GM18861 (cell line): ENCODE measurements at regions not wholly inside any gene's neighbourhood (a gene's known extent, or its start where the extent isn't known, plus 50 kb on each side); places are given as distances from the start of the nearest gene placed in this dataset.

Experiments
- ATAC-seq: cut with Tn5 transposase; IDR thresholded peaks from one replicate; pipeline ENCODE4 v1.9.1; 2021; ENCODE audit not compliant: unreplicated experiment

DNA sequence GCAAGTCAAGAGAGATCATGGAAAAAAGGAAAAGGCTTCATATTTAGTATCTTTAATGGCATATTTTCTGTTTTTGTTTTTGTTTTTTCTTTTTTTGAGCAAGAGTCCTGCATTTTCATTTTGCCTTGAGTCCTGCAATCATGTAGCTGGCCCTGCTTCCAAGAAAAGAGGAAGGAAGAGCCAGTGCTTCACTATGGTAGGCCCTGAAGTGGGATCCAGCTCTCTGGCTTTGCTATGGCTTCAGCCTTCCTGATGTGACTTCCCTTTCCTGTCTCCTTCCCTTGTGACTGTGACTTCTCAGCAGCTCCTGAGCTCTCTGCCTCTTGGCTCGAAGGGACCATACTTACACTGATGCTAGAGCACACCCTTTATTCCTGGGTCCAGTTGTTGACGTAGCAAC lies 512.3 kb downstream of the INHBA start:
- no peak for ATAC-seq

- ATAC-seq = no peak
Measured at GRCh38 chr7:41189866-41190265, 513.0 kb downstream of the INHBA start.

DNA sequence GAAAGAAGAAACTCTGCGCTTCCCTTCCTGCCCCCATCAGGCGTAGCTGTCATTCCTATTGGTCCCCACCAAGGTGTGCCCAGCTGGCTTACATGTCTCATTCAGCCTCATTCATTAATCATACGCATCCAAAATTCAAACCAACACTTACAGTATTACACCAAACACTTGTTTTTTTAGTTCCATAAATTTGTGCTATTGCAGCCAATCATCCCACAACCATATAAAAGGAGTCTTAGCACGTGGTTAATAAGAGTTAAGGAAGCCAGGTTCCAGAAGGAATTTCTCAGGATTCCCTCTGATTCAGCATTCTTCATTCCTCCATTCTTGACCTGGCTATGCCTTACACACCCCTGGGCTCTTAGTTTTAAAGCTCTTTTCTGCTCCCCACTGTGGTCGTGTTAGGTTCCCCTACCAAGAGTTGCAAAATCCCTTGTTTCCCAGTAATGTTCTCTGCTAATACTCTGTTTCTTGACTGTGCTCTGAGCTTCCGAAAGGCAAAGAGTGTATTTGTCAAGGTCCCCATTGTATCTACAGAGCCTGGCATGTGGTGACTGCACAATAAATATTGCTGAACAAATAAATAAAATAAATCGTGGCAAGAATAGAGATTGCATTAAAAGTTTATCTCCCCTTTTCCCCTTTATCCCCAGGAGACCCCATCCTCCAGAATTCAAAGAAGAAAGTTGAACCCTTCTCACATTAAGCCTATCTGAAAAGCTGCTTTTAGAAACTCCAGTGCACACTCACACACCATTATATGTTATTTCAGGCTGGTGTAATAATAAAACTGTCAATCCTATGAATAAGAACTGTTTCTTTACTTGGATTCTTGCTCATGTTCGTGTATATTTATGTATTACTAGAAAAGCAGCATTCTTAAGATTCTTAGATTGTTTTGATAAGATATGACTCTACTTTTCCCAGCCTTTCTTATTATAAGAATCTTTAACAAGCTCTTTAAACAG lies 514.4 kb downstream of the INHBA start:
- ATAC-seq = no peak

DNA sequence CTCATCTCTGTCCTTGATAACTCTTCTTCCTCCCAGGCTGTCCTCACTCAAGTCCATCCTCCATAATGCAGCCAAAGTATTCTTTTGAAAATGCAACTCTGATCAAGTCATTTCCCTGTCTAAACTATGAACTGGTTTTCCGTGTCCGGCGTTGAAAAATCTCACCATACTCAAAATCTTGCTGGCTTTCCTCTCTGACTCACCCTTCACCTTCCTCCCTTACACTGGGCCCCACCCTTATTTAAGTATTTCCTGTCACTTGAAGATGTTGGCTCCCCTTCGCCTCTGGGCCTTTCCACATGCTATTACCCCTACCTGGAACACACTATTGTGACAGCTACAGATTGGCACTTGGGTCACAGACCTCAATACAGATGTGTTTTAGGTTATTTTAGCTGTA lies 515.6 kb downstream of the INHBA start:
- no peak for ATAC-seq

DNA sequence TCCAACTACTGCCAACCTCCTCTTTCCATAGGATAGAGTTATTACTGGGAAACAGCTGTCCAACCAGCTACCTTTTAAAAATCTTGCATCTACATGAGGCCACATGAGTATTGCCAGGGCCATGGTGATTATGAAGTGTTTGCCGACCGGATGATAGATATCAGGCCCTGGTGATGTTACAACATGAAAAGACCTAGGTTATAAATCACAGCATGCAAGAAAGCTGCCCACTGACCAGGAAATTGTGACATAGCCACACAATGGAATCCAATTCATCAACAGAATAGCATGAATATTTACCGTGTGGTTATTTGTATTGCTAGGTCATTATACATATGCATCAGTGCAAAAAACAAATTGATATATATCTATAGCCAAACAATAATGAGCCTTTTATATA lies 517.0 kb downstream of the INHBA start:
- ATAC-seq = no peak

- ATAC-seq = no peak
Measured at GRCh38 chr7:41183741-41184140, 519.1 kb downstream of the INHBA start.

DNA sequence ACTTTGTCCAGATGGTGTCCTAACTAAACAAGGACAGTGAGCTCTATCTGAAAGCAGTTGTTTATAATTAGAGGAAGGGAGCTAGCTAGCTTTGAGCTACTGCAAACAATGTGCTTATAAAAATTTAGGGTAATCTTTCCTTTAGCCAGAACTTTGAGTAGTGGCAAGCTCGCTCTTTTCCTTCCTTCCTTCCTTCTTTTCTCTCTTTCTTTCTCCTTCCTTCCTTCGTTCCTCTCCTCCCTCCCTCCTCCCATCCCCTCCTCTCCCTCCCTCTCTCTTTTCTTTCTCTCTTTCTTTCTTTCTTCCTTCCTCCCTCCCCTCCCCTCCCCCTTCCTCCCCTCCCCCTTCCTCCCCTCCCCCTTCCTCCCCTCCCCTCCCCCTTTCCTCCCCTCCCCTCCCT lies 520.1 kb downstream of the INHBA start:
- ATAC-seq = no peak

GRCh38 chr7:41175435-41175834 lies 527.5 kb downstream of the INHBA start:
- no peak for ATAC-seq

DNA sequence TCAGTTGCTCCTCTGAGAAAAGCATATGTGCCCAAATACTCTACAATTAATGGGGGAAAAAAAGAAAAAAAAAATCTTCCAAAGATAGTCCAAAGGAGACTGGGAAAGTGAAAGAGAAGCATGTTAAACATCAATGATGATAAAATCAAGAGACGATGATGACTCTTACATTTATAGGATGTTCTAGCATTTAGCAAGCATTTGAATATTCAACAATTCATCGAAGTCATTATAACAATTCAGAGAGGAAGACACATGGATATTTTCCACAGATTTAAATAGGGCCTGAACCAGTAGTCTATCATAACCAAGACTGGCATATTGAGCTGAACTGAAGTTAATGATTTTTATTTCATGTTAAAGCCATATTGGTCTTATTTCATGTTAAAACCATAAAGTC lies 528.4 kb downstream of the INHBA start:
- ATAC-seq = no peak

GRCh38 chr7:41170466-41170865 lies 532.4 kb downstream of the INHBA start:
- no peak for ATAC-seq

DNA sequence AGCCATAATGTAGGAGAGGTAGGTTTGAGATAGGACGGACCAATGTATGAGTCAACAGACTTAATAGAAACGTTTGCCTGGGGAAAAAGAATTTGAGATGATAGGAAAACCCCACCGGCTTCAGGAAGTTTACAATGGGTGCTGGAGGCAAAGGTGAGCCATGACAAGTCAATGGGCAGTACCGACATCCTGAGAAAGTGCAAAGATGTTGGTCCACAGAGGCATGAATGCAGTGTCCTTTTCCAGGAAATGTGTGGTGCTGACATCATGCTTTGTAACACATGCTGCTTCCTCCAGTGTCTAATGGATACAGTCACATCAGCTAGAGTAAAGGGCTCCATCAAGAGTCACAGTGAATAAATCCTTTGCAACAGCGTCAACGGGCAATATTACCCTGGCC lies 533.6 kb downstream of the INHBA start:
- no peak for ATAC-seq

- no peak for ATAC-seq
Measured at GRCh38 chr7:41167836-41168235, 535.1 kb downstream of the INHBA start.

GRCh38 chr7:41164440-41164839 lies 538.5 kb downstream of the INHBA start:
- no peak for ATAC-seq

DNA sequence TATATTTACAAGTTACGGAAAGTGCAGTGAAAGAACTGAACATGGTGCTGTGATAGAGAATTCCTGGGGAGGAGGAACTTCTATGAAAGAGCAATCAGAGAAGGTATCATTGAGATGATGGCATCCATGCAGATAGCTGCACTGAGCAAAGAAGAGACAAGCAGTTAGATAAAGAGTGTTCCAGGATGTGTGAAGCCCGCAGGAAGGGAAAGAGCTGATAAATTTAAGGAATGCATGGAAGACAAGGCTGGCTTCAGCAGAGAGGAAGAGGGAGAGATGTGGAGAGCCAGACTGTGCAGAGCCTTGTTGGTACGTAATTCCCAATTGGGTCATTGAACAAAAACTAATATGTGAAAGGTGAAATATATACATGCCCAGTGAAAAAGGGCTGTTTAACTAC lies 538.9 kb downstream of the INHBA start:
- no peak for ATAC-seq

- ATAC-seq = no peak
Measured at GRCh38 chr7:41162612-41163011, 540.3 kb downstream of the INHBA start.

DNA sequence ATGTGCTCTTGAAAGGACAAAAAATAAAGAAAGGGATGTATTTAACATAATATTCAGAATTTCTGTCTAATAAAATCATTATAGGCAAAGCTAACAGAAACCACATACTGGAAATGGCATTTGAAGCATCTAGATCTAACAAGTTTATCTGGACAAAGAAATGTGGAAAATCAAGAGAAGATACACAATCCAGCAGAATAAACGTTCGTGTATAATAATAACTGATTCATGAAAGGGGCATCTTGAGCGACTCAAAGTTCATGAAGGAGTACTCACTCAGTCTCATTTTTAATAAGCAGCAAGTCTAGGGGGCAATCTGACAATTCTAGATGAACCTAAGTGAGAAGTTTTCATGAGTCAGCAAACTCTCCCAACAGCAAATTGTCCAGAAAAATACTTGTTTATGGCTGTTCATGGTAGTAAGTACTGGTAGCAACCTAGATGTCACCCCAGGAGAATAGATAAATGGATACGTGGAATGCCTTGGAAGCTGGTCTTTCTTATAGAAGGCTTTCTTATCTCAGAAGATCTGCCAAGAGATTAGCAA lies 541.8 kb downstream of the INHBA start:
- ATAC-seq = no peak

- ATAC-seq = no peak
Measured at GRCh38 chr7:41156268-41156667, 546.6 kb downstream of the INHBA start.

DNA sequence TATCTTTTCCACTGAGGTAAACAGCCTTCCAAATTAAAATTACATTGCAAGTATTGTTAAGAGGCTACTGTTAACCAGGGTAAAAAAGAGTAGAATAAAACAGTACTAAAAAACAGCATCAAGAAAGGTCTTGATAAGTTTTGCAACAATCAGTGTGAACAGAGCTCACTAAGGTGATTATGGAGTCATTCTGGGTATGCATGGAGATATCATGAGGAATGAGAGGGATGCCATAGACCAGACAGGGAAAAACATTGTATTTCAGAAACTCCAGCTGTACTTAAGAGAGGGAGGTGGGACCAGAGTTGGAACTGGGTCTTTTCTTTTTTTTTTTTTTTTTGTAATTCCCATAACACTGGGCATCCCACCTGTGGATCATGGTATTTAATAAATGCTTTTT lies 549.6 kb downstream of the INHBA start:
- ATAC-seq = no peak

DNA sequence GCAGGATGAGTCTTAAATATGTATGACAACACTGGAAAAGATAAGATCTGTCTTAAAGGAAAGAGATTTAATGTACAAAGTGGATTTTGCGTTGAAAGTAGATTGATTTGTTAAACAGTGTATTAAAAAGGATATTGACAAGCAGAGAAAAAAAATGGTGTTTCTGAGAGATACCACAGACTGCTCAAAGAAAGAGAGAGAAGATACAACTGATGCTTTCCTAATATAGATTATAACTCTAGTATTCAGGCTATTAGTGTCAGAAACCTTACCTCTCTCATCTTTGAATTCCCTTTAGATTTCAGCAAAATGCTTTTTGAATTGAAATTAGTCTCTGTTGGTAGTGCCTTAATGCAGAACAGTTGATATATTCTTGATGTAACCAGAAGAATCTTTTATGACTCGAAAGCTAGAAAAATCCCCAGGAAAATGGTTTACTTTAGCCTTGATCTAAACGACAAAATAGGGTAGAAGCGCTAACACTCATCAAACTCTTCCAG lies 550.7 kb downstream of the INHBA start:
- no peak for ATAC-seq

GRCh38 chr7:41149576-41149975 lies 553.3 kb downstream of the INHBA start:
- no peak for ATAC-seq

DNA sequence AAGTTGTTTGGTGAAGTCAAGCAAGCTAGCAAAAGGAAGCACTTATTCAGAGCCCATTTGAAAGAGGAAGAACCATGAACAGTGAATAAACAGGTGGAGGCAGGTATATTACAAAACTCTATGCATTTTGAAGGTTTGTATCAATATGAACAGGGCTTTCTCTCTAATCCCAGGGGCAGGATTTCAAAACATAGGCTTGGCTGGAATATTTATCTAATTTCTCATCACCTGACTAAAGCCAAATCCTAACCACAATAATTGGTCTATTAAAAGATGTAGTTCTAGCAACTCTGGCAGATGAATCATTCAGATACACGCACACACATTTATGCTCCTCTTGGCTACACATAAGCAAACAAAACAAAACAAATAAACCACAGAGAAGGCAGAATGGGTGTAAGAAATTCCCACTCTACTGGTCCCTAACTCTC lies 554.4 kb downstream of the INHBA start:
- ATAC-seq = no peak
